ENCODE measurements at regions not wholly inside any gene's neighbourhood (a gene's known extent, or its start where the extent isn't known, plus 50 kb on each side); places are given as distances from the start of the nearest gene placed in this dataset.
"Not testable (repeated sequence)": the region's sequence is repeated elsewhere in the genome, so short reads cannot be mapped to it uniquely, and the experiment has no call there.

GRCh38 chr1:182331387-182331786 is 60.2 kb downstream of the GLUL start:
- Histone ChIP-seq H3K27ac (ENCODE audit: low read length) (no peak overlapping the region), H3K9me3 (ENCODE audit: control insufficient read depth in 2 of 2, low read length in 2 of 2) (no peaks in the 10 kb centered on the region), H3K9ac (ENCODE audit: low read length in 2 of 2) (no peak overlapping the region), H3K27me3 (ENCODE audit: control insufficient read depth in 1 of 2, insufficient read depth in 2 of 2, low read length in 2 of 2) (no peaks in the 10 kb centered on the region), H3K4me3 (ENCODE audit: low read length in 2 of 2) (no peak overlapping the region), H3K4me1 (ENCODE audit: control insufficient read depth, insufficient read depth, low read length) (no peaks in the 10 kb centered on the region), H3K36me3 (ENCODE audit: control insufficient read depth in 2 of 2, insufficient read depth in 2 of 2, low read length in 2 of 2) (no peaks in the 10 kb centered on the region)

DNA sequence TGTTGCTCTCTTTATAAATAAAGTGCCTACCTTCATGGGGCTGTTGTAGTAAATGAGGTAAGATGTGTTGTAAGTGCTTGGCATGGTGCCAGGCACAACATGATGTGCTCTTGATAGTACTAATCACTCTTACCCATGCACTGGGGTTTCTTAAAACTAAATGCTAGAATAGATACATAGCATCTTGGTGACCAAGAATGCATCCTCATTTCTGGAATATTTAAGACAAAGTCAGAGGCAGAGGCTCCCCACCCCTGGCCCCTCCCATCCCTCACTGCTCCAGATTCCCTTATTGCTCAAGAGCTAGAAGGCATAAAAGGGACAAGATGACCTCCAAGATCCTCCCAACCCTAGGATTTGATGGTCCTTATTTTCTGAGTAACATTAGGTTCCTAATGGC is 61.3 kb downstream of the GLUL start:
- H3K4me1 ChIP-seq (ENCODE audit: control insufficient read depth, insufficient read depth, low read length), result no peaks in the 10 kb centered on the region
- no peaks in the 10 kb centered on the region for H3K27me3 ChIP-seq (ENCODE audit: control insufficient read depth in 1 of 2, insufficient read depth in 2 of 2, low read length in 2 of 2)
- no peak overlapping the region for H3K9ac ChIP-seq (ENCODE audit: low read length in 2 of 2)
- H3K27ac ChIP-seq (ENCODE audit: low read length), result no peak overlapping the region
- no peaks in the 10 kb centered on the region for H3K9me3 ChIP-seq (ENCODE audit: control insufficient read depth in 2 of 2, low read length in 2 of 2)
- H3K36me3 ChIP-seq (ENCODE audit: control insufficient read depth in 2 of 2, insufficient read depth in 2 of 2, low read length in 2 of 2), result no peaks in the 10 kb centered on the region
- H3K4me3 ChIP-seq (ENCODE audit: low read length in 2 of 2), result no peak overlapping the region

DNA sequence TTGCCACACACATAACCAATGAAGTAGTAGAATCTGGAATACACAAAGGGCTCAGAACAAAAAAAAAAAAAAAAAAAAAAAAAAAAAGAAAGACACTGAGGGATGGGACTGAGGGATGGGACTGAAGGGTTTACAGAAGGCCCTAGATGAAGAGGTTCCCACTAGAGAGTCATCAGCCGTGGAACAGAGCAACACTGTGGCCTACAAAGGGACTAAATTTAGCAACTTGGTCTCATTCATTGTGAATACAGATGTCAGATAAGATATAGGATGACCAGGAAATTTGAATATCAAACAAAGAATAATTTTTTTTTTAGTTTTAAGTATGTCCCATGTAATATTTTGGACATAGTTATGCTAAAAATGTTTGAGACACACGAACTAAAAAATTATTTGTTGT is 62.1 kb downstream of the GLUL start:
- H3K9me3 ChIP-seq (ENCODE audit: control insufficient read depth in 2 of 2, low read length in 2 of 2), result no peaks in the 10 kb centered on the region

GRCh38 chr1:182328591-182328990 is 63.0 kb downstream of the GLUL start:
- Histone ChIP-seq H3K27ac (ENCODE audit: low read length) (no peak overlapping the region), H3K36me3 (ENCODE audit: control insufficient read depth in 2 of 2, insufficient read depth in 2 of 2, low read length in 2 of 2) (no peaks in the 10 kb centered on the region), H3K4me1 (ENCODE audit: control insufficient read depth, insufficient read depth, low read length) (no peaks in the 10 kb centered on the region), H3K9me3 (ENCODE audit: control insufficient read depth in 2 of 2, low read length in 2 of 2) (no peaks in the 10 kb centered on the region), H3K27me3 (ENCODE audit: control insufficient read depth in 1 of 2, insufficient read depth in 2 of 2, low read length in 2 of 2) (no peaks in the 10 kb centered on the region), H3K4me3 (ENCODE audit: low read length in 2 of 2) (no peak overlapping the region), H3K9ac (ENCODE audit: low read length in 2 of 2) (no peak overlapping the region)

More for the DNA sequence above, 62.1 kb downstream of the GLUL start:
- no peaks in the 10 kb centered on the region for H3K27me3 ChIP-seq (ENCODE audit: control insufficient read depth in 1 of 2, insufficient read depth in 2 of 2, low read length in 2 of 2)
- H3K36me3 ChIP-seq (ENCODE audit: control insufficient read depth in 2 of 2, insufficient read depth in 2 of 2, low read length in 2 of 2), result no peaks in the 10 kb centered on the region
- no peak overlapping the region for H3K4me3 ChIP-seq (ENCODE audit: low read length in 2 of 2)
- no peaks in the 10 kb centered on the region for H3K4me1 ChIP-seq (ENCODE audit: control insufficient read depth, insufficient read depth, low read length)
- H3K9ac ChIP-seq (ENCODE audit: low read length in 2 of 2), result no peak overlapping the region
- H3K27ac ChIP-seq (ENCODE audit: low read length), result no peak overlapping the region

DNA sequence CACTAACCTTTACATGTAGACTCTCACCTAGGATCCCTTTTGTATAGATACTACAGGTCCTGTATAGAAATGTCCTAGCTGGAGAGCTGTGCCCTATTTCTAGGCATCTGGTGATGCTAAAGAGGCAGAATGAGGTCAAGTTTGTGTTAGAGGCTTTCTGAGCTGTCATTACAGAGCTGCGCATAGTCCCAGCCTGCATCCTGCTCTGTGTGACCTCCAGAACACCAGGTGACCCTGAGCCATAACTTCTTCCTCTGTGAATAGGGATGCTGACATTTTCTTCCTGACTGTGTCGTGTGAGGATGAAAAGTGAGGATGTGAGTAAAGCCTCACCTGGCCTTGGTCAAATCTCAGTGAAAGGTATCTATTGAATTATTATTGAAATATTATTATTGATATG is 66.3 kb downstream of the GLUL start:
- no peaks in the 10 kb centered on the region for H3K27me3 ChIP-seq (ENCODE audit: control insufficient read depth in 1 of 2, insufficient read depth in 2 of 2, low read length in 2 of 2)
- no peak overlapping the region for H3K4me3 ChIP-seq (ENCODE audit: low read length in 2 of 2)
- no peak overlapping the region for H3K27ac ChIP-seq (ENCODE audit: low read length)
- H3K9ac ChIP-seq (ENCODE audit: low read length in 2 of 2), result no peak overlapping the region
- H3K36me3 ChIP-seq (ENCODE audit: control insufficient read depth in 2 of 2, insufficient read depth in 2 of 2, low read length in 2 of 2), result no peaks in the 10 kb centered on the region
- no peaks in the 10 kb centered on the region for H3K9me3 ChIP-seq (ENCODE audit: control insufficient read depth in 2 of 2, low read length in 2 of 2)
- H3K4me1 ChIP-seq (ENCODE audit: control insufficient read depth, insufficient read depth, low read length), result no peaks in the 10 kb centered on the region

GRCh38 chr1:182321532-182321931 is 70.1 kb downstream of the GLUL start:
- not testable (repeated sequence) for H3K4me3 ChIP-seq (ENCODE audit: low read length in 2 of 2); H3K36me3 ChIP-seq (ENCODE audit: control insufficient read depth in 2 of 2, insufficient read depth in 2 of 2, low read length in 2 of 2); H3K9ac ChIP-seq (ENCODE audit: low read length in 2 of 2); H3K4me1 ChIP-seq (ENCODE audit: control insufficient read depth, insufficient read depth, low read length); H3K27me3 ChIP-seq (ENCODE audit: control insufficient read depth in 1 of 2, insufficient read depth in 2 of 2, low read length in 2 of 2); H3K27ac ChIP-seq (ENCODE audit: low read length); H3K9me3 ChIP-seq (ENCODE audit: control insufficient read depth in 2 of 2, low read length in 2 of 2)

DNA sequence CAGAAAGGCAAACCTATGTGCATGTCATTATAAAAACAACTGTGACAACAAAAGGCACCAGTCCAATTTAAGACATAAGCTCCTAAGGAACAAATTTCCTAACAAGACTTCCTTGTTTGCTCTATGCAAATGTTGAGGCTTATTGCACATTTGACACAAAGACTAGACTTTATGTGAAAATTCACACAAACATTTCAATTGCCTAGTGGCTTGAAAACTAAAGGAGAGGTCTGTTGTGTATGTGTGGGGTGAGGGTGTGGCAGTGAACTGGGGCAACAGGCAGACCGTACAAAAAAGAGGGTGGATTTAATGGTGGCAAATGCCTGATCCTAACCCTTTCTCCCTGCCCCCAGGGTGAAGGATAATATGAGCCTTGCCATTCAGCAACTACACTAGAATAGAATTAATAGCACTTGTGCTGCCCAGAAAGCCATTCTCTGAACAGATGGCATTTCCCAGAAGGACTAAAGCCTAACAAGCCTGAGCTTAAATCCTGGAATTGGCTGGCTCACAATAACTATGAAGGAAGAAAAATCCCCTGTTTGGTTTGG is 73.9 kb downstream of the GLUL start:
- Histone ChIP-seq H3K9me3 (ENCODE audit: control insufficient read depth in 2 of 2, low read length in 2 of 2) (no peaks in the 10 kb centered on the region), H3K27me3 (ENCODE audit: control insufficient read depth in 1 of 2, insufficient read depth in 2 of 2, low read length in 2 of 2) (no peaks in the 10 kb centered on the region), H3K36me3 (ENCODE audit: control insufficient read depth in 2 of 2, insufficient read depth in 2 of 2, low read length in 2 of 2) (no peaks in the 10 kb centered on the region), H3K4me1 (ENCODE audit: control insufficient read depth, insufficient read depth, low read length) (peaks cover 4% of the 10 kb centered on the region), H3K27ac (ENCODE audit: low read length) (peak overlapping the region; percentile 37), H3K4me3 (ENCODE audit: low read length in 2 of 2) (no peak overlapping the region), H3K9ac (ENCODE audit: low read length in 2 of 2) (no peak overlapping the region)

GRCh38 chr1:182316454-182316853 is 75.1 kb downstream of the GLUL start:
- not testable (repeated sequence) for H3K9me3 ChIP-seq (ENCODE audit: control insufficient read depth in 2 of 2, low read length in 2 of 2); H3K27ac ChIP-seq (ENCODE audit: low read length); H3K4me3 ChIP-seq (ENCODE audit: low read length in 2 of 2); H3K36me3 ChIP-seq (ENCODE audit: control insufficient read depth in 2 of 2, insufficient read depth in 2 of 2, low read length in 2 of 2); H3K9ac ChIP-seq (ENCODE audit: low read length in 2 of 2); H3K4me1 ChIP-seq (ENCODE audit: control insufficient read depth, insufficient read depth, low read length); H3K27me3 ChIP-seq (ENCODE audit: control insufficient read depth in 1 of 2, insufficient read depth in 2 of 2, low read length in 2 of 2)

DNA sequence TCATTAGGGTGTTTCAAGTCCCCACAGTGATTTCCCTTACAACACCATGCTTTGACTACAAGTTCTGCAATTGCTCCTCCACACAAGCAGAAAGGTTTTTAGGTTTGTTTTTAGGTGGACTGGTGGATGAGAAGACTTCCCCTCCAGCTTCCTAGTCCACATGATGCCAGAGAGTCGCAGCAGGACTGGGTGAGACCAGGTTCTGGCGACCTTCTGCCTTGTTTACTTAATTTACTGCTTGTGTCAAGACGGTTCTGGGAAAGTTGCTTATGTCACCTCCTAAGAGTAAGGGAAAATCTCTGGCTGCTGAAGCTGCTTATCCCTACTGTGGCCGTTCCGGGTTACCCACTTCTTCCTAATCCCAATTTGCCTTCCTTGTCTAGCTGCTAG is 76.4 kb downstream of the GLUL start:
- no peaks in the 10 kb centered on the region for H3K36me3 ChIP-seq (ENCODE audit: control insufficient read depth in 2 of 2, insufficient read depth in 2 of 2, low read length in 2 of 2)
- peaks cover 4% of the 10 kb centered on the region for H3K4me1 ChIP-seq (ENCODE audit: control insufficient read depth, insufficient read depth, low read length)
- H3K27me3 ChIP-seq (ENCODE audit: control insufficient read depth in 1 of 2, insufficient read depth in 2 of 2, low read length in 2 of 2), result no peaks in the 10 kb centered on the region
- H3K9ac ChIP-seq (ENCODE audit: low read length in 2 of 2), result no peak overlapping the region
- no peak overlapping the region for H3K27ac ChIP-seq (ENCODE audit: low read length)
- no peak overlapping the region for H3K4me3 ChIP-seq (ENCODE audit: low read length in 2 of 2)
- no peaks in the 10 kb centered on the region for H3K9me3 ChIP-seq (ENCODE audit: control insufficient read depth in 2 of 2, low read length in 2 of 2)

DNA sequence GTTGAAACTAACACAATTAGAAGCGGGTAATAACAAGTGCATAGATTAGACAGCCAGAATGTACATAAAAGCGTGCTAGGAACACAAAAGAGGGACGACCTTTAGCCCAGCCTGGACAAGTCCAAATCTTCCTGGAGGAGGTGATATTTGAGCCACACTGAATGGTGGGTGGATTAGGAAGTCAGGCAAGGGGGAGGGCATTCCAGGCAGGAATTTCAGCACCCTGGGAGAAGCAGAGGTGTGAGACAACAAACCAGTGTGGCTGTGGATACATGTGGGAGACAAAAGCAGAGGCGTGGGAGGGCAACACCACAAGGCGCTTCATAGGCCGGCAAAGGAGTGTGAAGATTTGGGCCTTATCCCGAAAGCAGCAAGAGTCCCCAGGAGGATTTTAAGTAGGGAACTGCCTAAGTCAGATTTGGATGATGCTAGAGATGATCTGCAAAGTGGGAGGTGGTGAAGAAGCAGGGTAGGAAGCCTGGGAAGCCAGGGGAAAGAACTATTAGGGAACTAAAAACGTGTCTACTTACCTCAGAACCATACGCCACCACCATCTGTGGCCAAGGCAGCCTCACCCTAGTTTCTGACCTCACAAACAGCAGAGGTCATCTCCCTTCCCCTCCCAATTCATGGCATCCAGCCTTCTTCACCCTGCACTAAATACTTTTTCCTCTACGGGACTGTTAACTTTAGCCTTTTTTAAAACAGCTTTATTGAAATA is 81.8 kb downstream of the GLUL start:
- no peak overlapping the region for H3K27ac ChIP-seq (ENCODE audit: low read length)
- H3K9me3 ChIP-seq (ENCODE audit: control insufficient read depth in 2 of 2, low read length in 2 of 2), result no peaks in the 10 kb centered on the region
- H3K9ac ChIP-seq (ENCODE audit: low read length in 2 of 2), result no peak overlapping the region
- H3K36me3 ChIP-seq (ENCODE audit: control insufficient read depth in 2 of 2, insufficient read depth in 2 of 2, low read length in 2 of 2), result no peaks in the 10 kb centered on the region
- H3K27me3 ChIP-seq (ENCODE audit: control insufficient read depth in 1 of 2, insufficient read depth in 2 of 2, low read length in 2 of 2), result no peaks in the 10 kb centered on the region
- H3K4me1 ChIP-seq (ENCODE audit: control insufficient read depth, insufficient read depth, low read length), result no peaks in the 10 kb centered on the region
- H3K4me3 ChIP-seq (ENCODE audit: low read length in 2 of 2), result no peak overlapping the region

DNA sequence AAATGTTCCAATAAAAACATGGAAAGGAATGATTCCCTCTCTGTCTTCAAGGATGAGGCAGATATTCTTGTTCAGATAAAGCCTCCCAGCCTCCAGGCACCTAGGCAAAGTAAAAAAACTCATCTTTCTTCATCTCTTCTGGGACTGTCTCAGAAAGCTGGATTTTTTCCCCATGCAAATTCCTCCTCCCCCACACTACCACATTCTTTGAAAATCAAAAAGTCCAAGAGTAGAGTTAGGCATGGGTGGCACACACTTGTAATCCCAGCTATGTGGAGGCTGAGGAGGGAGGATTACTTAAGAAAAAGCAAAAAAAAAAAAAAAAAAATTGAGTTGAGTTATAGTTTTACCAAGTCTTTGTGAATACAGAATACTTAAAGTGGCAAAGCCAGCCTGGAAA is 82.8 kb downstream of the GLUL start:
- Histone ChIP-seq H3K36me3 (ENCODE audit: control insufficient read depth in 2 of 2, insufficient read depth in 2 of 2, low read length in 2 of 2) (no peaks in the 10 kb centered on the region), H3K9ac (ENCODE audit: low read length in 2 of 2) (no peak overlapping the region), H3K4me3 (ENCODE audit: low read length in 2 of 2) (no peak overlapping the region), H3K27ac (ENCODE audit: low read length) (no peak overlapping the region), H3K4me1 (ENCODE audit: control insufficient read depth, insufficient read depth, low read length) (no peaks in the 10 kb centered on the region), H3K27me3 (ENCODE audit: control insufficient read depth in 1 of 2, insufficient read depth in 2 of 2, low read length in 2 of 2) (no peaks in the 10 kb centered on the region), H3K9me3 (ENCODE audit: control insufficient read depth in 2 of 2, low read length in 2 of 2) (no peaks in the 10 kb centered on the region)

All from stomach smooth muscle (tissue), 2 donors.